ENCODE measurements at regions not wholly inside any gene's neighbourhood (a gene's known extent, or its start where the extent isn't known, plus 50 kb on each side); places are given as distances from the start of the nearest gene placed in this dataset.
"Not testable (repeated sequence)": the region's sequence is repeated elsewhere in the genome, so short reads cannot be mapped to it uniquely, and the experiment has no call there.

DNA sequence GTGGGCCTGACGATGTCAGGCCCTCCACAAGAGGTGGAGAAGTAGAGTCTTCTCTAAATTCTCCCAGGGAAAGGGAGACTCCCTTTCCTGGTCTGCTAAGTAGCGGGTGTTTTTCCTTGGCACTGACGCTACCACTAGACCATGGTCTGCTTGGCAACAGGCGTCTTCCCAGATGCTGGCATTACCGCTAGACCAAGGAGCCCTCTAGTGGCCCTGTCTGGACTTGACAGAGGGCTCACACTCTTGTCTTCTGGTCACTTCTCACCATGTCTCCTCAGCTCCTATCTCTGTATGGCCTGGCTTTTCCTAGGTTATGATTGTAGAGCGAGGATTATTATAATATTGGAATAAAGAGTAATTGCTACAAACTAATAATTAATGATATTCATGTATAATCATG lies 51.1 kb upstream of the RASSF6 start:
- H3K27ac ChIP-seq, result not testable (repeated sequence)

DNA sequence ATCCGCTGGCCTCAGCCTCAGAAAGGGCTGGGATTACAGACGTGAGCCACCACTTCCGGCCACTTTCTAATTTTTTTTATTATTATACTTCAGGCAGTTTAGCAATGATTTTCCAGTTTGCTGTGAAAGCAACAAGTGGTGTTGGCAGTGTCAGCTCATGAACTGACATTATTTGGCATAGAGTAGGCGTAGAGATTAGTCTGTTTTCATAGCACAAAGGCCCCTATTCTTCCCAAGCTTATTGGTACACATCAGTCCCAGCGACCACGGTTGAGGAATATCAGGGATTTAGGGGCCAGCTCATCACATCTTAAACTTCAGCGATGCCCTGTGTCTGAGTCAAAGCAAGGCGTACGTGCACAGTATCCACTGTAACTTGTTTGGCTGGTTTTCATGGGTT lies 53.0 kb upstream of the RASSF6 start:
- H3K27ac ChIP-seq, result no peak overlapping the region
- TF ChIP-seq, protein P1, sequence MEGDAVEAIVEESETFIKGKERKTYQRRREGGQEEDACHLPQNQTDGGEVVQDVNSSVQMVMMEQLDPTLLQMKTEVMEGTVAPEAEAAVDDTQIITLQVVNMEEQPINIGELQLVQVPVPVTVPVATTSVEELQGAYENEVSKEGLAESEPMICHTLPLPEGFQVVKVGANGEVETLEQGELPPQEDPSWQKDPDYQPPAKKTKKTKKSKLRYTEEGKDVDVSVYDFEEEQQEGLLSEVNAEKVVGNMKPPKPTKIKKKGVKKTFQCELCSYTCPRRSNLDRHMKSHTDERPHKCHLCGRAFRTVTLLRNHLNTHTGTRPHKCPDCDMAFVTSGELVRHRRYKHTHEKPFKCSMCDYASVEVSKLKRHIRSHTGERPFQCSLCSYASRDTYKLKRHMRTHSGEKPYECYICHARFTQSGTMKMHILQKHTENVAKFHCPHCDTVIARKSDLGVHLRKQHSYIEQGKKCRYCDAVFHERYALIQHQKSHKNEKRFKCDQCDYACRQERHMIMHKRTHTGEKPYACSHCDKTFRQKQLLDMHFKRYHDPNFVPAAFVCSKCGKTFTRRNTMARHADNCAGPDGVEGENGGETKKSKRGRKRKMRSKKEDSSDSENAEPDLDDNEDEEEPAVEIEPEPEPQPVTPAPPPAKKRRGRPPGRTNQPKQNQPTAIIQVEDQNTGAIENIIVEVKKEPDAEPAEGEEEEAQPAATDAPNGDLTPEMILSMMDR (conservative IDR thresholded peaks at IDR 0.05), result no peak

DNA sequence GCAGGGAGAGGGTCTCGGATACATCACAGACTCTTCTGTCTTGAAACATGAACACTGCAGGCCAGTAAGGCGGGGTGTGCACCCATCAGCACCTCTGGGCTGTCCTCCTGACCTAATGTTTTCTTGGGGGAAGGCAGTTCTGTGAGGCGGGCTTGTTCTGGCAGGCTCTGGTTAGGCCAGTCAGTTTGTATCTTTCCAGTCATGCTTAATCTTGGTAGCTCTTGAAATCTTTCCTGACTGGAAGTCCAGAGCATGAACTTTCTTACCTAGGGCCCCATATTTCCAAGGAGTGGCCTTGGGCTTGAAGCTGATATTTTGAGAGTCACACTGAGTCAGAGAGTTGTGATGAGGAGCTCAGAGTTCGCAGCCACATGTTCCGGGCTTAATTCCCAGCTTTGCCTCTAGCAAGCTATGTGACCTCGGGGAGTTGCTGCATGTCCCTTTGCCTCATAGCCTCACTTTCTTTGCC lies 54.2 kb upstream of the RASSF6 start:
- H3K27ac ChIP-seq, result no peak overlapping the region

DNA sequence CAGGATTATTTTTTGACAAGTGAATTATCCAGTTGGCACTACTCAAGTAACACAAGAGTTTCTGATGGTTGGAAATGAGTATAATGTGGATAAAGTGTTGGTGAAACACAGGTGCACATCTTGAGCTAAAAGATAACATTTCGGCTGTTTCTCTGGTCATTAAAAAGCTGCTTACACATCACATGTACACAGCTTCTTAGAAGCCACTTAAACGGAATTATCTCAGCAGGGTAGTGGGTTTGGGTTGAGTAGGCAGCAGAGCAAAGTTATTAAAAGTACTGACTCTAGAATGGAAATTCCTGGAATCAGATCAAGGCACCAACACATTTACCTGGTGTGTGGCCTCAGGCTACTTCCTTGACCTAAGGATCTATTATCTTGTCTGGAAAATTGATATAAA lies 55.4 kb upstream of the RASSF6 start:
- peak overlapping the region; percentile 74 for H3K27ac ChIP-seq
- TF ChIP-seq, protein P1 (conservative IDR thresholded peaks at IDR 0.05), result no peak

More for the DNA sequence above, 54.2 kb upstream of the RASSF6 start:
- TF ChIP-seq, protein P1 (conservative IDR thresholded peaks at IDR 0.05), result no peak

DNA sequence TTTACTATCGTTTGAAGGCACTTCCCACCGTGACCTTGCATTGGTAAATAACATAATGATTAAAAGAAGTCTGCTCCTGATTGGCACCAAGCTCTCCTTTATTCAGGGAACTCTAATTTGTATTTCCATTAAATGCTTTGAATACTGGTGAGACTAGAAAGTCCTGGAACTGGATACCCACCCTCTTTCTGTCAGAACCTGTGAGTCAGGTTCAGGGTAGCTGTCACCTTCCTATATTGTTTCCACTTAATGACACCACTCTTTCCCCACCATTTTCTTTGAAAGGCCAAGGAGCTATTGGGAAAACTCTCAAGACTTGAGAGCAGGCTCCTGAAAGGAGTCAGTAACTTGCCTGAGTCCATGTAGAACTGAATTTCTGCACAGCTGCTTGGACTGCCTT lies 55.9 kb upstream of the RASSF6 start:
- peak overlapping the region; percentile 74 for H3K27ac ChIP-seq
- TF ChIP-seq, protein P1 (conservative IDR thresholded peaks at IDR 0.05), result no peak

DNA sequence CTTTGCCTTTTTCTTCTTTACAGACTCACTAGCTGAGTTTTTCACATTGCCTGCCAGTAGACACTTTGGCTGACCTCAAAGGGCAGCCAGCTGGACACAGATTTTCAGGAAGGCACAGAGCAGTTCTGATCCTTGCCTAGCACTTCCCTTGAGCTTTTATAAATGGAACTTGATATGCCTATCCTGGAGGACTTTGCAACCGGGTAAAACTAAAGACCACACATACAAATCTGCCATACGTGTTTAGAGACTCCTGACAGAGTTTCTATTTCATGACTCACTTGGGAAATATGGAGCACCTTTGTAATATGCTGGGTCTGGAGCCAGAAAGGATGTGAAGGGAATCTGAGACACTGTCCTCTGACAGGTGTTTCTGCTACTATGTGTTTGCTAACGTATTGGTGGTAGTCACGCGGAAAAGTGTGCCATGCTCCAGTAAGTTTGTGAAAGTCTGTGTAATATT lies 56.7 kb upstream of the RASSF6 start:
- peak overlapping the region; percentile 74 for H3K27ac ChIP-seq
- TF ChIP-seq, protein P1 (conservative IDR thresholded peaks at IDR 0.05), result no peak

DNA sequence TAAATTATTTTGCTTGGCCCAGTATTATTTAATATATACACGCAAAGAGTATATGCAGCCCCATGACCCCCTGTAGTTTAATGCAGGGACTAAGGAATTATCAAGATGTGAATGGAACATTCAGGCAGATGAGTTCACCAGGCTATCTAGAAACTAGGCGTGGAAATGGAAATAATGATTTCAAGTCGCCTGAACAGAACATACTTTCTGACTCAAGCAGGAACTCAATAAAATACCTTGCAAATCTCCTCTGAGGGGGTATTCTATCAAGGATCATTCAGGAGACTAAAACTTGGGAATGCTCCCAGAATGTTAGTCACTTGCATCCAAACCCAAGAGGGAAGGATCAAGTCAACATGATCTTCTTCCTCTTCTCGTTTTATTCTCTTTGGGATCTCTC lies 59.6 kb upstream of the RASSF6 start:
- TF ChIP-seq, protein P1 (conservative IDR thresholded peaks at IDR 0.05), result no peak
- no peak overlapping the region for H3K27ac ChIP-seq

DNA sequence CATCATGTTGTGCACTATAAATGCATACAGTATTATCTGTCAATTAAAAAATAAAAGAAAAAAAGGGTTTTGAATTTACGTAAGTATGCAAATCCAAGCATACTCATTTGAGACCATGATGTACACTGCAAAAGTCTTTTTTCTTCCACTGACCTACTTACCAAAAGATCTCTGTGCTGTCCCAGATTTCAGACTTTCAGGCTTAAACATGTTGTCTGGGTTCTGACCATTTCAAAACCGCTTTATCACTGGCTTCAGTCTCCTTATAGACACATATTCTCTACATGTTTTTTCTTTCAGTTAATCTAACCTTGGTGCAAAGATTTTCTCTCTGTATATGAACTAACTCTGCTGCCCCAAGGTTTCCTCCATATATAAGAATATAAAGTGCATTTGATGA lies 58.6 kb upstream of the CXCL8 start:
- TF ChIP-seq, protein P1 (conservative IDR thresholded peaks at IDR 0.05), result no peak
- no peak overlapping the region for H3K27ac ChIP-seq
